Limb (tissue), 2 donors: ENCODE measurements at regions not wholly inside any gene's neighbourhood (a gene's known extent, or its start where the extent isn't known, plus 50 kb on each side); places are given as distances from the start of the nearest gene placed in this dataset.
A peak's percentile ranks its signal among the peaks of the same experiment; 100 is the strongest.

Source experiments
- DNase-seq, 2 donors: peaks; one replicate each; pipeline ENCODE4 v3.0.0-alpha.2; 2016; ENCODE audit errors: extremely low spot score in 2 of 2

DNA sequence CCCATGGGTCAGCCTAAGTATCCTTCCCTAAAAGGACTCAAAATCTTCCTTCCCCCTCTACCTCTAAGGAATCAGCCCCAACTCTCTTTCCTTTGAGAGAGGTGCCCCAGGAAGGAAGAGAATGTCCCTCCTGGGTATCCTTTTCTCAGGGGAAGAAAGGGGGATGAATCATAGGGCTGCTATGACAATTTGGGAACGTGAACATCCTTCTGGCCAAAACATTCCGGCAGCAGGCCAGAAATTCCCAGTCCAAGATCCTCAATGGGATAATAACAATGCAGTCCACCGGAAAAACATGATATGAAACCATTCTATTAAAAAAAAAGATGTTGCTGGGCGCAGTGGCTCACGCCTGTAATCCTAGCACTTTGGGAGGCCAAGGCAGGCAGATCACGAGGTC is 50.8 kb upstream of the CACNA2D3 start:
- DNase-seq = no peak

DNA sequence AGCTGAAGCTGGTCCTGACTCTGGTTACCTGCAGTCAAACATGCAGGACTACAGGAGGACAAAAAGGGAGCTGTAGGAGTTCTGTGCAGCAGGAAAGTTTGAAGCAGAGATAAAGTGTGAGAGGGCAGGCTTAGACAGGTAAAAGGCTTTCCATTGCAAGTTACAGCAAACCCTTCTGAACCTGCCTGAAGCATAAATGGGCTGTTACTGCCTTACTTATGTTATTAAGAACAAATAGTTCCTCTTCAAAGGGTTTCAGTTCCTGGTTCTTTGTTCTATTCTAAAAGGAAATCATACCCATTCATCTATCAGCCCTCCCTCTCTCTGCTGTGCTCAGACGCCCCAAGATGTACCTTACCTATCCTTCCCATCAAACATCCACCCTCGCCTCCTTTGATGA is 52.4 kb upstream of the CACNA2D3 start:
- no peak for DNase-seq

DNA sequence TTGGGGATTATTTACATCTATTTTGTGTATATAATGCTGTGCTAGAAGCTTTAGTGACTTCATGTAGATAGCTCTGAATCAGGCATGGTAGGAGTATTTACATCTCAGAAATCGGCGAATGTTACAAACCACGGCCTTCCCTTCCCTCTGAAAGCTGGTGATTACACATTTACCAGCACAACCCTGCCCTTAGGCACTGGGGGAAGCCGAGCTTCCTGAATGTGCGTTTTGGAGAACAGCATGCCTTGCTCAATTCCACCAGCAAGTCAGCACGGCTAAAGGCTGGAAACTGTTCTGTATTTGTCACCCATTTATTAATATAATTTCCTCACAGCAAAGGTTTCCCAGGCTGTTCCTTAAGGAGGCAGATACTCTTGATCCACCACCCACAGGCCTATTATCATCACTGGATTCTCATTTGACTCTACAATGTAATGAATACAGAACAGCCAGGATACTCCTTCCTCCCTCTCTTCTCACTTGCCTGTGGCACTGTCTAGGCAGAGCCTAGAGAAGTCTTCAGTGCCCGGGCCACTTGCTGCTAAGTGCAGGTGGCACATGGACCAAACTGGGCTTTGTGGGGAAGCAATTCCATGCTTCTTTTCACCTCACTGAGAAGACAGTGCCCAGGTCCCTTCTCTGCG is 55.2 kb upstream of the CACNA2D3 start:
- DNase-seq = no peak

DNA sequence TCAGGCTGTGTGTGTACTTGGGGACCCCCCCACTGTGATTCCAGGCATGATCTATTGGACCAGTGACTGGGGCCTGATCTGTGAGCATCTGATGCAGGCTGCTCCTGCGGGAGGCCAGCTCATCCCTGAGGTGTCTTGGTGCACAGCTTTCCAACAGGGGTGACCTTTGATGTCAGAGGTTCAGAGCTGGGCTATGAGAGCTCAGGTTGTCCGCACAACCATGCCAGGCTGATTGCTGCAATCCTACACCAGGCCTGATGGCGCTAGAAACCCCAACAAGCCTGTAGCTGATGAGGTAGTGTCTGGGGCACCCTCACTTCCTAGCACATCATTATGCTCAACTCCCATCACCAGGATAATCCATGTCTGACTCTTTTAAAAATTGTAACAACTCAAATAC is 56.1 kb upstream of the CACNA2D3 start:
- no peak for DNase-seq

GRCh38 chr3:54065586-54065985 is 56.8 kb upstream of the CACNA2D3 start:
- DNase-seq = no peak

- DNase-seq = no peak
Measured at GRCh38 chr3:54065140-54065539, 57.2 kb upstream of the CACNA2D3 start.

DNA sequence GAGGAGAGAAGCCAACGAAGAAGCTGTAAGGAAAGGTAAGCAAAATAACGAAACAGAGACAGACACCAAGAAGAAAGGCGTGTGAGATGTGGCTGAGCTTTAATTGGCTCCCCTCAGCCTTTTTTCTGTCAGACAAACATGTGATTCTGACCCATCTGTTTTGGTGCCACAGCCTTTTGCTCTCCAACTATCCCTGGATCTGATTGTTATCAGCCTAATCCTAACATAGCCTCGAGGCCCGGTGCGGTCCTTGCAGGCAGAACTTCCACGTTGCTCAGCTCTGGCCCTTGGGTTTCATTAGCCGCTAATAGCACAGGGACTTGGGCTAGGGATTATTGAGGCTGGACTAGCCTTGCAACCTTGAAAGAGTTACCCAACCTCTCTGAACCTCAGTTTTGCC is 57.9 kb upstream of the CACNA2D3 start:
- DNase-seq = no peak

DNA sequence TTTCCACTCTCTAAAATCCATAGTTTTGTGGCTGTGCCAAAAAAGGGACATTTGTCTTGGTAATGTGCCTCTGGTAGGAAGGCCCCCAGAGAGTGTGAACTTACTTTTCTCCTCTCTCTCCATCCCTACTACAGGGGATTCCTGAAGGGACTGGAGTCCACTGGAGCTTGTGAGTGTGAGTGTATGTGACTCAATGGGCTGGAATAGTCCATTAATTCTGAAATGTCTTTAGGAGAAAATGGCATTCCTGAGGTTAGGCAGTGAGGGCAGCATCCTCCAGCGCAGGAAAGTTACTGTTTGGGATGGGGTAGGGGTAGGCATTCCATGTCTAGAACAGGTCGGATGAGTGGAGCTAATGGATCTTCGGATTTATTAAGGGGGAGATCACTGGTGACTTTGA is 59.8 kb upstream of the CACNA2D3 start:
- DNase-seq = no peak

DNA sequence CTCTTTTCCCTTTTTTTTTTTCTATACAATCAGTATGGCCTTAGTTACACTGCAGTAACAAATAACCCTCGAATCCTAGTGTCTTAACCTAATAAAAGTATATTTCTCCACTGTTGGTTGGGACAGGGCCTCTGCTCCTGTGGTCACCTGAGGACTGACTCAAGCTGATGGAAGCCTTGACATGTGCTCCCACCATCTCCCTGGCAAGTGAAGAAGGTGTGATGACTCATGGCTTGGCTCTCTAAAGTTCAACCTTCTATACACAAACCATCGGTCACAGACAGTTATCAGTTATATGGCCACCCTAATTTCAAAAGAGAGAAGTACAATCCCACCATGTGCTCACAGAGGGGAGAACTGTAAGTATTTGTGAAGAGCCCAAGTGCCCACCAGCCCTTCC is 65.8 kb upstream of the CACNA2D3 start:
- DNase-seq = no peak

DNA sequence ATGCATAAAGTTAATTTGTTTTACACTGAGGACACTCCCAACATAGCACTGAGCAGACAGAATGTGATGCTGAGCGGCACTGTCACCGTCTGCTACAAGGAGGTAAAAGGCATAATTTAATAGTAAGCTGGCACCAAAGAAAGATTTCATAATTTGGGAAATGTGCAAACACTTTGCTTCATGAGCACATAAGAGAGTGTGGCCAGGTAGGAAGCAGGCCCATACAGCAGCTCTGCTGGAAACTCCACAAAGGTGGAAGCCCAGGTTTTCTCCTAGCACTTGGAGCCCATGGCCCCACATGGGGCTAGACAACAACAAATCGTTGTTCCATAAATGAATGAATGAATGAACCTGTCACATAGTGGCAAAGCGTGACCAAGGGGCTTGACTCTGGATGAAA is 68.5 kb upstream of the CACNA2D3 start:
- no peak for DNase-seq

DNA sequence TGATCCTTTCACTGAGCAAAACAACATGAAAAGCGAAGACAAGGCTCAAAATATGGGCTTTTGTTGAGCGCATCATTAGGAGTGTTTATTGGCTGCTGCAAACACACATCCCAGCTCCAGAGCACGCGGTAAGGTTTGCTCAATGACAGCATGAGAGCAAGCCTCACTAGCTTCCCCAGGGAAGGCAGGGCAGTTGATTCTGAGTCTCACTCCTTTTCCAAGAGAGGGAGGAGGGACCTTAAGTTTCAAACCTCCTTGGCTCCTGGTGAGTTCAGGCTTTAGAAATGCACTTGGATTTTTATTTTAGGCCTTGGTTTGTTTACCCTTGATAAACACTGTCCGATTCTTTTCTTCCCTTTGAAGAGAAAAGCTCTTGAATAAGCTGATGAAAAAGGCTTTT is 69.1 kb upstream of the CACNA2D3 start:
- no peak for DNase-seq

DNA sequence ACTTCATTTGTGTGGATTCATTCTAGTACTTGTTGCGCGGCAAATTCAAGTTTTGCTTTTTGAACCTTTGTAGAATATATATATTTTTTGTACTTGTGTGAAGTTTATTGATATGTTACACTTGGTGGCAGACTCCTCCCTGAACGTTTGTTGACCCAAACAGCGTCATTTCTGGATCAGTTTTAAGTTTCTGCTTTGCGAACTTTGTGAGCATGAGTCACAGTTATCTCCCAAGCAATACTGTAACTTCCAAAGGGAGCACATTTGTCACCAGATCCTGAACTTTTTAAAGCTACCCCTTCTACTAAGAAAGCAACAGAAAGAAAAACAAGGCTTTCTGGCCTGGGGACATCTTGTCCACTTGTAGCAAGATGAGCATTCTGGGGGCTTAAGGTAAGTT is 74.8 kb upstream of the CACNA2D3 start:
- DNase-seq = no peak

- no peak for DNase-seq
Measured at GRCh38 chr3:54046641-54047214, 75.6 kb upstream of the CACNA2D3 start.

- DNase-seq = no peak
Measured at GRCh38 chr3:54045061-54045815, 77.1 kb upstream of the CACNA2D3 start.

DNA sequence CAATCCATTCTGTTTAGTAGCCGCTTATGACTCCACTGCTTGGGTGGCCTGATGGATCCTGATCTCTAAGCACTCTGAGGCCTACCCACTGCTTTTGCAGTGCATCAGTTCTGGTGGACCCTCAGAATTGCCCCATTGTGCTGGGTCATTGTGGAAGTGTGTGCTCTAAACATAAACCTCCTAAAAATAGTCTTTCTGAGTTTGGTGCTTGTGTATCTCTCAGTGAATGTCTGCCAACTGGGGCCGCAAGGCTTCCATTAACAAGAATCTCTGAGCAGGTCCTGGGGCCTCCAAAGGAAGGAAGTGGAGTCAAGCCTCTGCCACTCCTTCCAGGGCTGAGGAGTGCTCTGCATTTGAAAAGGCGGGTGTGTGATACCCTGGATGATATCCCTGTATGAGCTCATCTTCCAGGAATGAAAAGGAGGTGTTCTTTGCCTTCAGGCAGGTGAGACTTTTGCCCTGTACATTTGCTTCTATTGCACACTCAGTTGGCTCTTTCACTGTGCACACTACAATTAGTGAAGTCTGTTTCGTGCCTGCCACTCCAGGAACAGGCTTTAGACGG is 80.0 kb upstream of the CACNA2D3 start:
- DNase-seq = no peak

- DNase-seq = no peak
Measured at GRCh38 chr3:54040476-54040875, 81.9 kb upstream of the CACNA2D3 start.

GRCh38 chr3:54038391-54038790 is 84.0 kb upstream of the CACNA2D3 start:
- DNase-seq = no peak

GRCh38 chr3:54036543-54036942 is 85.8 kb upstream of the CACNA2D3 start:
- no peak for DNase-seq

DNA sequence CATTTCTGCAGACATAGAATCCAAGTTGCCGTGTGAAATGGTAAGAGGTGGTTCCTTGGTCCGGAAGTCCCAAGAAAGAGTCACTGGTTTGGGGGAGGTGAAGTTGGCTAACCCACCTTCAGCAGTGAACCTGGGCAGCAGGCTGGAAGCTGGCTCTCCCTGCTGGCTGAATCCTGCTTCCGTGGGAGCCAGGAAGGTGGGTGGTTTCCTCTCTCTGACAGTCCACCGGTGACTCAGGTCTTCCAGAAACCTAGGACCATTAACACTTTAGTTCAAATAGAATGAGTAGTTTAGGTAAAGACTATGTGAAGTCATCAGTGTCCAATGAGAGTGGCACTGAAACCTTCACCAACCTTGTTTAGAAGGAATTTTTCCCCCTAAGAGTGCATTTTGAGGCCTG is 87.4 kb upstream of the CACNA2D3 start:
- DNase-seq = no peak

- no peak for DNase-seq
Measured at GRCh38 chr3:54033761-54034160, 88.6 kb upstream of the CACNA2D3 start.

- DNase-seq = no peak
Measured at GRCh38 chr3:54032598-54032997, 89.8 kb upstream of the CACNA2D3 start.

DNA sequence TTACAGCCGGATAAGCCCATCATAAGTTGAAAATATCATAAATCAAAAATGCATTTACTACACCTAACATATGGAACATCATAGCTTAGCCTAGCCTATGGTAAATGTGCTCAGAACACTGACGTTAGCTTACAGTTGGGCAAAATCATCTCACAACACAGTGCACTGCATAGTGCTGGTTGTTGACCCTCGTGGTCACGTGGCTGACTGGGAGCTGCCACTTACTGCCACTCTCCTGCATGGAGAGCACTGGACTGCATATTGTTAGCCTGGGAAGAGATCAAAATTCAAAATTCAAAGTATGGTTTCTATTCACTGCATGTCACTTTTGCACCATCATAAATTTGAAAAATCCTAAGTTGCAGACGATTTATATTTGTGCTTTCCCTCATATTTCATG is 94.0 kb upstream of the CACNA2D3 start:
- DNase-seq = no peak

GRCh38 chr3:54026543-54026942 is 95.8 kb upstream of the CACNA2D3 start:
- DNase-seq = peak in 1 of 2 donors; percentile 73
